PC-9 (cell line): ENCODE measurements at regions not wholly inside any gene's neighbourhood (a gene's known extent, or its start where the extent isn't known, plus 50 kb on each side); places are given as distances from the start of the nearest gene placed in this dataset.

Experiments
- BruUV-seq: library from RNA; stranded (reverse); fragments of 400-500 nt; replicated peaks from 2 replicates; lab custom pipeline; 2021; lab: Mats Ljungman, UMichigan
- CTCF ChIA-PET: fragments of 300-600 bp; sonication (Branson Sonifier 250); formaldehyde crosslinking; loops from one replicate; lab custom pipeline; 2022; ENCODE audit warnings: antibody characterized with exemption; lab: Charles Lee
- POLR2A ChIA-PET: fragments of 300-600 bp; sonication (Branson Sonifier 250); formaldehyde crosslinking; loops from one replicate; lab custom pipeline; 2022; ENCODE audit warnings: antibody characterized with exemption; ENCODE audit not compliant: unreplicated experiment; lab: Charles Lee
- DNase-seq, 2 experiments: peaks; one replicate each; pipeline versions ENCODE4 v3.0.0 to v3.0.0-alpha.2; 2015 to 2022; ENCODE audit warnings: mixed read lengths in 1 of 2
- H2AFZ ChIP-seq: fragments of 200-600 bp; sonication (generic); 2 replicates; pipeline ENCODE4 v1.8.1; 2017; ENCODE audit warnings: antibody characterized with exemption
- H3F3A ChIP-seq: fragments of 200-600 bp; sonication (generic); 2 replicates; pipeline ENCODE4 v1.8.1; 2017; ENCODE audit warnings: antibody characterized with exemption, mild to moderate bottlenecking, low read depth; ENCODE audit not compliant: insufficient read depth
- H3K27ac ChIP-seq: fragments of 200-600 bp; sonication (generic); 2 replicates; pipeline ENCODE4 v1.6.1; 2016; ENCODE audit warnings: mixed run types
- H3K27me3 ChIP-seq: fragments of 200-600 bp; sonication (generic); 2 replicates; pipeline ENCODE4 v1.6.1; 2016; ENCODE audit warnings: low read depth, mixed run types; ENCODE audit not compliant: insufficient read depth
- H3K36me3 ChIP-seq: fragments of 200-600 bp; sonication (generic); 2 replicates; pipeline ENCODE4 v1.6.1; 2016; ENCODE audit warnings: low read depth, mixed run types
- H3K4me1 ChIP-seq: fragments of 200-600 bp; sonication (generic); replicated peaks from 2 replicates; pipeline ENCODE4 v1.6.1; 2016; ENCODE audit warnings: mixed run types; ENCODE audit not compliant: insufficient read depth
- H3K4me2 ChIP-seq: fragments of 200-600 bp; sonication (generic); 2 replicates; pipeline ENCODE4 v1.6.1; 2017; ENCODE audit warnings: mixed run types
- H3K4me3 ChIP-seq: fragments of 200-600 bp; sonication (generic); 2 replicates; pipeline ENCODE4 v1.6.1; 2016; ENCODE audit warnings: mixed run types
- H3K79me2 ChIP-seq: fragments of 200-600 bp; sonication (generic); 2 replicates; pipeline ENCODE4 v1.6.1; 2017; ENCODE audit warnings: low read depth, mixed run types
- H3K9me2 ChIP-seq: fragments of 200-600 bp; sonication (generic); 2 replicates; pipeline ENCODE4 v1.8.1; 2017; ENCODE audit warnings: mild to moderate bottlenecking; ENCODE audit not compliant: insufficient read depth
- H3K9me3 ChIP-seq: fragments of 200-600 bp; sonication (generic); 2 replicates; pipeline ENCODE4 v1.8.1; 2016; ENCODE audit warnings: low read depth; ENCODE audit not compliant: insufficient read depth
- H4K20me1 ChIP-seq: fragments of 200-600 bp; sonication (generic); 2 replicates; pipeline ENCODE4 v1.8.1; 2017; ENCODE audit not compliant: insufficient read depth
- EZH2 ChIP-seq: fragments of 200-600 bp; sonication (generic); IDR thresholded peaks from 2 replicates; pipeline ENCODE4 v1.8.0; 2017; ENCODE audit warnings: antibody characterized with exemption, low read depth
- intact Hi-C: fragments of 100-400 bp; cut with micrococcal nuclease; formaldehyde crosslinking; loops from one replicate; pipeline ENCODE4 v1.10.0; 2022; ENCODE audit not compliant: unreplicated experiment
- TF ChIP-seq, protein P1 (sequence below): fragments of 200-600 bp; sonication (generic); conservative IDR thresholded peaks from 2 replicates; pipeline ENCODE4 v1.6.1; 2017; ENCODE audit warnings: mixed run types, antibody characterized with exemption, mild to moderate bottlenecking, moderate library complexity

DNA sequence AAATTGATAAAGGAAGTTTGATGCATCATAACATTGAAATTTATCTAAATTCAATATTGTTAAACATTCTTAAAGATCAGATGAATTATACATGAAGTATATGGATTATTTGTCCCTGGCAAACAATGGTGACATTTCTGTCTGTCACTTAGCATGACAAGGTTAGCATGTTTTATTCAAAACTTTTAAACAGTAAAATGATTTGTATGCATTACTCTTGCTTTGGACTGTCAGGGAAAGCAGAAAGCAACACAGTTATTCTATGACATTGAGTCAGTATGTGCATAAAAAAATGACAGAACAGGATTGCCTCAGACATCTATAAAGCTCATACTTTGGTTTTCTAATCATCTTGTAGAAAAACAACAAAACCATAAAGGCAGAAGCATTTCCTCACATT is 193.7 kb downstream of the IZUMO3 start:
- no peak overlapping the region for H3K4me2 ChIP-seq
- no peak overlapping the region for H3K27ac ChIP-seq
- H4K20me1 ChIP-seq, result no peaks in the 10 kb centered on the region
- intact Hi-C loops, result no loop called here
- TF ChIP-seq EZH2, result no peak
- TF ChIP-seq, protein P1, sequence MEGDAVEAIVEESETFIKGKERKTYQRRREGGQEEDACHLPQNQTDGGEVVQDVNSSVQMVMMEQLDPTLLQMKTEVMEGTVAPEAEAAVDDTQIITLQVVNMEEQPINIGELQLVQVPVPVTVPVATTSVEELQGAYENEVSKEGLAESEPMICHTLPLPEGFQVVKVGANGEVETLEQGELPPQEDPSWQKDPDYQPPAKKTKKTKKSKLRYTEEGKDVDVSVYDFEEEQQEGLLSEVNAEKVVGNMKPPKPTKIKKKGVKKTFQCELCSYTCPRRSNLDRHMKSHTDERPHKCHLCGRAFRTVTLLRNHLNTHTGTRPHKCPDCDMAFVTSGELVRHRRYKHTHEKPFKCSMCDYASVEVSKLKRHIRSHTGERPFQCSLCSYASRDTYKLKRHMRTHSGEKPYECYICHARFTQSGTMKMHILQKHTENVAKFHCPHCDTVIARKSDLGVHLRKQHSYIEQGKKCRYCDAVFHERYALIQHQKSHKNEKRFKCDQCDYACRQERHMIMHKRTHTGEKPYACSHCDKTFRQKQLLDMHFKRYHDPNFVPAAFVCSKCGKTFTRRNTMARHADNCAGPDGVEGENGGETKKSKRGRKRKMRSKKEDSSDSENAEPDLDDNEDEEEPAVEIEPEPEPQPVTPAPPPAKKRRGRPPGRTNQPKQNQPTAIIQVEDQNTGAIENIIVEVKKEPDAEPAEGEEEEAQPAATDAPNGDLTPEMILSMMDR, result no peak
- H3F3A ChIP-seq, result no peaks in the 10 kb centered on the region
- no peaks in the 10 kb centered on the region for H3K79me2 ChIP-seq
- no peaks in the 10 kb centered on the region for H3K9me3 ChIP-seq
- H2AFZ ChIP-seq, result no peak overlapping the region
- ChIA-PET CTCF (no interaction called here), POLR2A (no interaction called here)
- DNase-seq, result no peak
- no peaks in the 10 kb centered on the region for H3K4me1 ChIP-seq
- H3K27me3 ChIP-seq, result no peaks in the 10 kb centered on the region
- no peaks in the 10 kb centered on the region for H3K36me3 ChIP-seq
- H3K9me2 ChIP-seq, result no peaks in the 10 kb centered on the region
- BruUV-seq, result no TSS peak
- no peak overlapping the region for H3K4me3 ChIP-seq

DNA sequence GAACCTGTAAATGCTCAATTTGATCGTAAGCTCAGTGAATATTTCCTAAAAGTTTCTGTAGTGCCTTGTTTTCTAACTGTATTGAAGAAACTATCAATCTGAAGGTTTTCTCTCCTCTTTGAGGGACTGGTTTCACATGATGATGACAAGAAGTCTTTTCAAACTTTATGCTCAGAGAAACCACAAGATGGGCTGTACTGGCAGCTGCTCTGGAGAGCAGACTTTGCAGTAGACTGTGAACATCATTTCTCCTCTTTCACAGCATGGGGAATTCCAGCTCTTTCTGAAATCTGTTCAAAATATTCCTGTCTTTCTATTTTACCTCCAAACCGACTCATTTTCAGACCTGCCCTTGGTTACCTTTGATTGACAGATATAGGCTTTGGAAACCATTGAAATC is 194.4 kb downstream of the IZUMO3 start:
- H3F3A ChIP-seq, result no peaks in the 10 kb centered on the region
- ChIA-PET CTCF (no interaction called here), POLR2A (no interaction called here)
- DNase-seq, result no peak
- H3K27ac ChIP-seq, result no peak overlapping the region
- no peaks in the 10 kb centered on the region for H4K20me1 ChIP-seq
- H3K4me2 ChIP-seq, result no peak overlapping the region
- intact Hi-C loops, result no loop called here
- no peak for TF ChIP-seq EZH2
- TF ChIP-seq, protein P1, result no peak
- no TSS peak for BruUV-seq
- H3K36me3 ChIP-seq, result no peaks in the 10 kb centered on the region
- H3K4me3 ChIP-seq, result no peak overlapping the region
- no peaks in the 10 kb centered on the region for H3K27me3 ChIP-seq
- H3K4me1 ChIP-seq, result no peaks in the 10 kb centered on the region
- no peaks in the 10 kb centered on the region for H3K79me2 ChIP-seq
- no peaks in the 10 kb centered on the region for H3K9me3 ChIP-seq
- H2AFZ ChIP-seq, result no peak overlapping the region
- H3K9me2 ChIP-seq, result no peaks in the 10 kb centered on the region

DNA sequence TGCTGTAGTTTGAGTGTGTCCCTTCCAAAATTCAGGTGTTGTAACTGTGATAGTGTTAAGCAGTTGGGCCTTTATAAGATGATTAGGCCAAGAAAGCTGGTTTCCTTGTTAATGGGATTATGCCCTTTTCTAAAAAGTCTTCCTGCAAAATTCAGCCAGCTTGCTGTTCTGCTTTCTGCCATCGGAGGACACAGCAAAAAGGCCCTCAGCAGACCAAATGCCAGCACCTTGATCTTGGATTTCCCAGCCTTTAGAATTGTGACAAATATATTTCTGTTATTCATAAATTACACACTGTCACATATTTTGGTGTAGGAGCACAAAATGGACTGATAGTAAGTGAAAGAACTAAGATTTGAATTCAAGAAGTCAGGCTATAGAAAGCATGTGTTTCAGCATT is 203.2 kb downstream of the IZUMO3 start:
- POLR2A ChIA-PET, result no interaction called here
- H3K36me3 ChIP-seq, result no peaks in the 10 kb centered on the region
- intact Hi-C loops, result no loop called here
- no peak overlapping the region for H3K4me2 ChIP-seq
- H3F3A ChIP-seq, result no peaks in the 10 kb centered on the region
- no TSS peak for BruUV-seq
- no peak for TF ChIP-seq EZH2
- TF ChIP-seq, protein P1, result no peak
- no peaks in the 10 kb centered on the region for H3K9me2 ChIP-seq
- H4K20me1 ChIP-seq, result no peaks in the 10 kb centered on the region
- CTCF ChIA-PET, result no interaction called here
- no peaks in the 10 kb centered on the region for H3K79me2 ChIP-seq
- no peaks in the 10 kb centered on the region for H3K9me3 ChIP-seq
- no peak overlapping the region for H2AFZ ChIP-seq
- no peak overlapping the region for H3K4me3 ChIP-seq
- no peaks in the 10 kb centered on the region for H3K4me1 ChIP-seq
- H3K27ac ChIP-seq, result no peak overlapping the region
- DNase-seq, result no peak
- no peaks in the 10 kb centered on the region for H3K27me3 ChIP-seq
